OCI-LY7 (cell line): ENCODE measurements at regions not wholly inside any gene's neighbourhood (a gene's known extent, or its start where the extent isn't known, plus 50 kb on each side); places are given as distances from the start of the nearest gene placed in this dataset.

Source experiments
- BruUV-seq: library from RNA; stranded (reverse); fragments of 400-500 nt; replicated peaks from 2 replicates; lab custom pipeline; 2021; lab: Mats Ljungman, UMichigan
- CTCF ChIA-PET: fragments of 300-600 bp; sonication (Branson Sonifier 250); formaldehyde crosslinking; loops from one replicate; lab custom pipeline; 2022; ENCODE audit warnings: antibody characterized with exemption; ENCODE audit not compliant: unreplicated experiment; lab: Charles Lee
- POLR2A ChIA-PET: fragments of 300-600 bp; sonication (Branson Sonifier 250); formaldehyde crosslinking; loops from one replicate; lab custom pipeline; 2022; ENCODE audit warnings: antibody characterized with exemption; lab: Charles Lee
- DNase-seq: peaks from one replicate; pipeline ENCODE4 v3.0.0-alpha.2; 2015; ENCODE audit warnings: low spot score
- H2AFZ ChIP-seq: fragments of 200-600 bp; sonication (generic), shearing (Covaris generic); 2 replicates; pipeline ENCODE4 v1.6.1; 2014; ENCODE audit warnings: mild to moderate bottlenecking, antibody characterized with exemption, low read length, moderate library complexity
- H3K27ac ChIP-seq: fragments of 200-600 bp; sonication (generic); 2 replicates; pipeline ENCODE4 v1.5.1; 2014; ENCODE audit warnings: mixed run types, low read depth, mild to moderate bottlenecking, moderate library complexity, low read length, inconsistent platforms; ENCODE audit not compliant: poor library complexity, severe bottlenecking
- H3K36me3 ChIP-seq: fragments of 200-600 bp; sonication (generic); 2 replicates; pipeline ENCODE4 v1.6.1; 2014; ENCODE audit warnings: mild to moderate bottlenecking, antibody characterized with exemption, low read length, moderate library complexity, mixed read lengths; ENCODE audit not compliant: insufficient read depth
- H3K4me1 ChIP-seq: fragments of 200-600 bp; sonication (generic); 2 replicates; pipeline ENCODE4 v1.5.1; 2014; ENCODE audit warnings: mild to moderate bottlenecking, low read length; ENCODE audit not compliant: insufficient read depth, poor library complexity, severe bottlenecking
- H3K4me2 ChIP-seq: fragments of 200-600 bp; sonication (generic); 2 replicates; pipeline ENCODE4 v1.6.1; 2014; ENCODE audit warnings: mild to moderate bottlenecking, low read length
- H3K4me3 ChIP-seq: fragments of 200-600 bp; sonication (generic); 2 replicates; pipeline ENCODE4 v1.5.1; 2014; ENCODE audit warnings: mild to moderate bottlenecking, low read depth, low read length; ENCODE audit not compliant: poor library complexity, severe bottlenecking
- H3K79me2 ChIP-seq: fragments of 200-600 bp; sonication (generic); 2 replicates; pipeline ENCODE4 v1.6.1; 2016; ENCODE audit warnings: low read depth, mild to moderate bottlenecking, low read length, moderate library complexity, mixed read lengths; ENCODE audit not compliant: insufficient read depth
- H3K9me2 ChIP-seq: fragments of 200-600 bp; sonication (generic); 2 replicates; pipeline ENCODE4 v1.6.1; 2016; ENCODE audit warnings: mild to moderate bottlenecking, low read length, mixed read lengths; ENCODE audit not compliant: insufficient read depth
- H3K9me3 ChIP-seq: fragments of 200-600 bp; sonication (generic); 2 replicates; pipeline ENCODE4 v1.6.1; 2014; ENCODE audit warnings: mild to moderate bottlenecking, mixed run types, low read length, mixed read lengths
- H4K20me1 ChIP-seq: fragments of 200-600 bp; sonication (generic); 2 replicates; pipeline ENCODE4 v1.6.1; 2014; ENCODE audit warnings: mild to moderate bottlenecking, antibody characterized with exemption, low read length, moderate library complexity, mixed read lengths; ENCODE audit not compliant: insufficient read depth
- CTCF ChIP-seq: fragments of 200-600 bp; sonication (generic); conservative IDR thresholded peaks from 2 replicates; pipeline ENCODE4 v1.5.1; 2014; ENCODE audit warnings: mild to moderate bottlenecking, antibody characterized with exemption, low read length, moderate library complexity, mixed read lengths
- EZH2phosphoT487 ChIP-seq: fragments of 200-600 bp; sonication (generic); IDR thresholded peaks from 2 replicates; pipeline ENCODE4 v1.6.1; 2018; ENCODE audit warnings: low read depth, borderline replicate concordance, mild to moderate bottlenecking, mixed run types, antibody characterized with exemption, low read length, moderate library complexity, mixed read lengths
- intact Hi-C: fragments of 100-400 bp; cut with micrococcal nuclease; formaldehyde crosslinking; loops from one replicate; pipeline ENCODE4 v1.10.0; 2022; ENCODE audit not compliant: unreplicated experiment

GRCh38 chr16:72410492-72410891 is 238.5 kb upstream of the PMFBP1 start:
- H3K79me2 ChIP-seq: no peaks in the 10 kb centered on the region
- H3K4me2 ChIP-seq: no peak overlapping the region
- H2AFZ ChIP-seq: no peak overlapping the region
- intact Hi-C loops: loop anchor here (10.0 kb wide), 1 partner anchor 424 kb away; no protein-coding TSS in a partner anchor
- no peaks in the 10 kb centered on the region for H3K4me1 ChIP-seq
- no peaks in the 10 kb centered on the region for H4K20me1 ChIP-seq
- CTCF ChIA-PET: no interaction called here
- no peak overlapping the region for H3K4me3 ChIP-seq
- H3K9me3 ChIP-seq: no peaks in the 10 kb centered on the region
- H3K27ac ChIP-seq: no peak overlapping the region
- no peak for DNase-seq
- POLR2A ChIA-PET: interaction anchor here (0.6 kb wide), 1 partner anchor 49 kb away, joined by 3 read pairs; no protein-coding TSS in a partner anchor
- BruUV-seq: no TSS peak
- TF ChIP-seq CTCF: no peak
- no peak for TF ChIP-seq EZH2phosphoT487
- H3K36me3 ChIP-seq: no peaks in the 10 kb centered on the region
- H3K9me2 ChIP-seq: no peaks in the 10 kb centered on the region

- no peak overlapping the region for H3K4me2 ChIP-seq
- intact Hi-C loops: loop anchor here (10.0 kb wide), 1 partner anchor 285 kb away; no protein-coding TSS in a partner anchor
- H4K20me1 ChIP-seq: no peaks in the 10 kb centered on the region
- no peaks in the 10 kb centered on the region for H3K4me1 ChIP-seq
- no peak overlapping the region for H3K4me3 ChIP-seq
- POLR2A ChIA-PET: interaction anchor here (0.7 kb wide), 1 partner anchor 123 kb away, joined by 3 read pairs; no protein-coding TSS in a partner anchor
- H3K36me3 ChIP-seq: no peaks in the 10 kb centered on the region
- no peaks in the 10 kb centered on the region for H3K9me3 ChIP-seq
- CTCF ChIA-PET: no interaction called here
- DNase-seq: no peak
- no TSS peak for BruUV-seq
- H2AFZ ChIP-seq: no peak overlapping the region
- no peaks in the 10 kb centered on the region for H3K9me2 ChIP-seq
- no peak for TF ChIP-seq CTCF
- TF ChIP-seq EZH2phosphoT487: no peak
- H3K27ac ChIP-seq: no peak overlapping the region
- no peaks in the 10 kb centered on the region for H3K79me2 ChIP-seq
Observed at GRCh38 chr16:72409423-72409822, 237.5 kb upstream of the PMFBP1 start.

- CTCF ChIA-PET: no interaction called here
- POLR2A ChIA-PET: interaction anchor here (0.5 to 0.9 kb wide), 2 partner anchors 19 kb away, joined by 3 to 4 read pairs; no protein-coding TSS in a partner anchor
- DNase-seq: no peak
- no peaks in the 10 kb centered on the region for H3K79me2 ChIP-seq
- H3K36me3 ChIP-seq: no peaks in the 10 kb centered on the region
- no peaks in the 10 kb centered on the region for H3K4me1 ChIP-seq
- H4K20me1 ChIP-seq: no peaks in the 10 kb centered on the region
- no peak overlapping the region for H3K4me3 ChIP-seq
- BruUV-seq: no TSS peak
- no peak overlapping the region for H3K4me2 ChIP-seq
- no peaks in the 10 kb centered on the region for H3K9me2 ChIP-seq
- intact Hi-C loops: loop anchor here (10.0 kb wide), 1 partner anchor 282 kb away; no protein-coding TSS in a partner anchor
- no peak overlapping the region for H3K27ac ChIP-seq
- no peak overlapping the region for H2AFZ ChIP-seq
- H3K9me3 ChIP-seq: no peaks in the 10 kb centered on the region
- TF ChIP-seq CTCF (no peak), EZH2phosphoT487 (no peak)
Observed at GRCh38 chr16:72406390-72406789, 234.4 kb upstream of the PMFBP1 start.
